Activated CD8-positive, alpha-beta memory T cell treated with anti-CD3 and anti-CD28 coated beads for 48 hours (primary cell): ENCODE measurements at regions not wholly inside any gene's neighbourhood (a gene's known extent, or its start where the extent isn't known, plus 50 kb on each side); places are given as distances from the start of the nearest gene placed in this dataset.
"Not testable (repeated sequence)": the region's sequence is repeated elsewhere in the genome, so short reads cannot be mapped to it uniquely, and the experiment has no call there.

Experiments
- DNase-seq, 3 experiments: peaks; one replicate each; pipeline ENCODE4 v3.0.0-alpha.2; 2020; ENCODE audit warnings: low read depth in 2 of 3, low spot score in 2 of 3

DNA sequence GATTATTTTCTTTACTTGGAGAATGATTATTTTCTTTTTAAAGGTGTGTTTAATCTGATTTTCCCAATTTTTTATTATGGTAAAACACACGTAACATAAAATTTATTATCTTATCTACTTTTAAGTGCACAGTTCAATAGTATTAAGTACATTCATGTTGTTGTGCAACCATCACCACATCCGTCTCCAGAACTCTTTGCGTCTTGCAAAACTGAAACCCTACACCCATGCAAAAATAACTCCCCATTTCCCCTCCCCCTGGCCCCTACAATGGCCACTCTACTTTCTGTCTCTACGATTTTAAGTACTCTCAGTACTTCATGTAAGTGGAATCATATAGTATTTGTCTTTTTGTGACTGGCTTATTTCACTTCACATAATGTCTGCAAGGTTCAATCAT, 230.7 kb downstream of the SATB1 start:
- DNase-seq, result no peak

DNA sequence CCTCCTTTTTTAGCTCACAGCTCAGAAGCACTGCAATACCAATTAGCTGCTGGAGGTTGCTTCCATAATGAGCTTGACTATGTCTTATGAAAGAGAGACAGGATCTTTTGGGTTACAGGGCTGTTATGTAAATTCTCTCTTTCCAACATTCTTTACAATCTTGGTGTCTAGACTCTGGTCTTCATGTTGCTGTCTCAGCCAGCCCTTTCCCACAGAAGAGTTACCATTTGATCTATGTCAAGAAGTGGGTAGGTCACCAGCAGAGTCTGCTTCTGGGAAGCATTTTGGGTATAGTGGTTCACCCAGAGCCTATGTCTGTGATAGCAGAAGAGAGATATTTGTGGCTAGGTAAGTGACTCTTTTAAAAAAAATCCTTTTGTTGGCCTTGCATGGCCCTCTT, 234.5 kb downstream of the SATB1 start:
- no peak for DNase-seq

DNA sequence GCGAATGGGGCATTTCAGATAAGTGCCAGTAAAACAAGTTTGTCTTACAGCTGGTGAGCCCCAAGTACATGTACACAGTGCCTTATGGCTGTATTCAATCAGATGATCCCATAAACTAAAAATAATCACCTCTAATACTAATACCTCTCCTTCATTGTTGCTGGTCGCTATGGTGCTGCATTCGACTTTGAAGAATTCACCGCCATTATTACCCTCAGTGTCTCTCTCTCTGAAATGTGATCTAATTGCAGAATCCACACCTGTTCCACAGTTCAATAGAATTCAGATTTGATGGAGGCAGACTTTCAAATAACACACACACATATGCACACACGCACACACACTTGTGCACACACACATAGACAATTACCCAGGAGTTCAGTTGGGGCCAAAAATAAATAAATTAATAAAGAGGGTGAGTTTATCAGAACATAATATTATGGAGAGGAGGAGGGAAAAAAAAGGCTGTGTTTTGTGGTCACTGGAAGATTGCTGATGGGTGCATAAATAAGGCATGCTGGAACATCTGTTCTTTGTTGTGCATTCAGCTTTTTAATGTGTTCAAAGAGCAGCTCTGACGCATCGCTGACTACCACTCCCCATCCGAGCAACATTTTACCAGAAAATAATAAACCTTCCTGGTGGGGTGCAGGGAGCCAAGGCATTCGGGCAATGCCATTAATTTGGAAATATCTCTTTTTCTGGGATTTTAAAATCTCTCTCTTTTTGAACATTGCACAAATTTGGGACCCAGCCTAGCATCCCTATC, 235.7 kb downstream of the SATB1 start:
- no peak for DNase-seq

DNA sequence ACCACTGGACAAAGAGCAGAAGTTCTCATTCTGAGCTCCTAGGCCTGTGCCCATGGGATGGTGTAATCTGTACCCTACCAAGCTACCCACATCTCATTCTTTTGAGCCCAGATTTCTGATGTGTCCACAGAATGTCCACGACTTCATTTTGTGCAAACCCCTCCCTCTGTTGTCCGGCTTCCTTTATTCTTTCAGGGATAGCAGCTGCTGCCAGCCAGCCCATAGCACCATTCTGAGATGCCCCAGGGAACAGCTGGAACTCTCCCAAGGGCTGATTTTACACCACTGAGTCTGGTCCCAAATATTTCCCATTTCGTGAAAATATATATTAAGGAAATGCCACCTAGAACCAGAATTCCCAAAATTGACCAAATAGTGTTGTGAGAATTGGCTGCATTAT, 236.6 kb downstream of the SATB1 start:
- no peak for DNase-seq

DNA sequence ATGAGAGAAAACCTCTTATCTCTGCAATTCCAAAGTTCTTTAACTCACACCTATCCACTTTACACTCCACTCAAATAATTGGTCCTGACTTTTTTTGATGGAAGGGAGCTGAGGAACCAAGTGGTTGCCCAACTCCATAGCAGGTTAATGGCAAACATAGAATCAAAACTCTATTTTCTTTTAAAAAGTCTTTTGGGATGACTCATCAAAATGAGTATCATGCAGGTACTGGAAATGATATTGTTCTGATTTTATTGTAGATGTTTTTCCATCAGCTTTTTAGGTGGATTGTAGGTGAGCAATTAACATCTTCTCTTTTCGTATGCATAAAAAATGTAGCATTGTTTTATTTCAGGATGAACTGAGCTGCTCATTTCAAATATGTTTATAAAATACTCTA, 239.5 kb downstream of the SATB1 start:
- DNase-seq, result no peak

DNA sequence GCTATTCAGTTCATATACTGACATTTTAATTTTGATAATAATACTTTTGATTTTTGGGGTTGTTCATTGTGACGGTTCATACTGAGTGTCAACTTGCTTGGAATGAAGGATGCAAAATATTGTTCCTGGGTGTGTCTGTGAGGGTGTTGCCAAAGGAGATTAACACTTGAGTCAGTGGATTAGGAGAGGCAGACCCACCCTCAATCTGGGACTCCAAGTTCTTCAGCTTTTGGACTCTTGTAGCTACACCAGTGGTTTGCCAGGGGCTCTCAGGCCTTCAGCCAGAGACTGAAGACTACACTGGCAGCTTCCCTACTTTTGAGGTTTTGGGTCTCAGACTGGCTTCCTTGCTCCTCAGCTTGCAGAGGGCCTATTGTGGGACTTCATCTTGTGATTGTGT, 242.2 kb downstream of the SATB1 start:
- not testable (repeated sequence) for DNase-seq

DNA sequence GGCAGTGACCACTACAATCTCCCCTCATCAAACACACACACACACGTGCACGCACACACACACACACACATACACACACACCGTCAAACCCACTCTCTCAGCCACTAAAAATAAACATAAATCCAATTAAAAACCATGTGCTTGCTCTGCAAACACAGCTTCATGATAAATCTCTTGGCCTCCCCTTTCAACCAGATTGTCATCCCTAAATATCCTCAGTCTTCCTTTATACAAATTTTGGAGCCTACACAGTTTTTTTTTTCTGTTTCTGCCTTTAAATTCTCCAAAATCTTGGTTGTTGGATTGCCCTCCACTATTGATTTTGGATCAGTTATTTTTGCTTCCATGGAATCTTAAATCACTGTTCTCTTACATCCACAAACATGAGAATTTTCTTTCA, 245.6 kb downstream of the SATB1 start:
- no peak for DNase-seq

DNA sequence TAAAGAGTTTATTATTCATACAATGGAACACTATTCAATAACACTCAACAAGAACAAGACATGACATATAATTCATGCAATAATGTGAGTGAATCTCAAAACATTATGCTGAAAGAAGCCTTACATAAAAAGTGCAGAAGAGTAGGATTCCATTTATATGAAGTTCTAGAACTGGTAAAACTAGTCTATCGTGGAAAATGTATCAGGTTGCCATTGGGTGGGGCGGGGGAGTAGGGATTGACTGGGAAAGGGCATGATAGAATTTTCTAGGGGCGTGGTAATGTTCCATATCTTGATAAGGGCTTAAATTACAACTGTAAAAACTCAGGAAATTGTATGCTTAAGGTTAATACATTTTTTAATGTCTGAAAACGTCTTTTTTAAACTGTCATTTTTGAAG, 247.9 kb downstream of the SATB1 start:
- no peak for DNase-seq

DNA sequence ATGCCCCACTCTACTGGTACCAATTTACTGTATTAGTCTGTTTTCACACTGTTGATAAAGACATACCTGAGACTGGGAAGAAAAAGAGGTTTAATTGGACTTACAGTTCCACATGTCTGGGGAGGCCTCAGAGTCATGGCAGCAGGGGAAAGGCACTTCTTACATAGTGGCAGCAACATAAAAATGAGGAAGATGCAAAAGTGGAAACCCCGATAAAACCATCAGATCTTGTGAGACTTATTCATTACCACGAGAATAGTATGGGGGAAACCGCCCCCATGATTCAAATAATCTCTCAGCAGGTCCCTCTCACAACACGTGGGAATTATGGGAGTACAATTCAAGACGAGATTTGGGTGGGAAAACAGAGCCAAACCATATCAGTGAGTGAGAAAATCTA, 251.2 kb downstream of the SATB1 start:
- not testable (repeated sequence) for DNase-seq

DNA sequence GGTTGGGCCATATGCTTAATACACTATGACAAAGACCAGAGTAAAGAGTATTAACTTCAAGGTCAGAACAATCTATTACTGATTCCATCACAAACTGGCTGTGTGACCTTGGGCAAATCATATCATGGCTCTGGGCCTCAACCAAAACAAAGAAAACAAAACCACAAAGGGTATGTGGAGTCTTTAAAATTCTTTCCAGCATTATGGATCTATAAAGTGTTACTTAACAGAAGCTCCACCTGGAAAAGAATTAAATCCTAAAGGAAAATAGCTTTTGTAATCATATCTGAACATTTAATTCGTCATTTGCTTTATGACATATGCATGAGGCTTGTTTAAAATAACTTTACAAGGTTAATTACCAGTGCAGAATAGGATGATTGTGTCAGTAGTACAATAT, 265.5 kb downstream of the SATB1 start:
- DNase-seq, result no peak

DNA sequence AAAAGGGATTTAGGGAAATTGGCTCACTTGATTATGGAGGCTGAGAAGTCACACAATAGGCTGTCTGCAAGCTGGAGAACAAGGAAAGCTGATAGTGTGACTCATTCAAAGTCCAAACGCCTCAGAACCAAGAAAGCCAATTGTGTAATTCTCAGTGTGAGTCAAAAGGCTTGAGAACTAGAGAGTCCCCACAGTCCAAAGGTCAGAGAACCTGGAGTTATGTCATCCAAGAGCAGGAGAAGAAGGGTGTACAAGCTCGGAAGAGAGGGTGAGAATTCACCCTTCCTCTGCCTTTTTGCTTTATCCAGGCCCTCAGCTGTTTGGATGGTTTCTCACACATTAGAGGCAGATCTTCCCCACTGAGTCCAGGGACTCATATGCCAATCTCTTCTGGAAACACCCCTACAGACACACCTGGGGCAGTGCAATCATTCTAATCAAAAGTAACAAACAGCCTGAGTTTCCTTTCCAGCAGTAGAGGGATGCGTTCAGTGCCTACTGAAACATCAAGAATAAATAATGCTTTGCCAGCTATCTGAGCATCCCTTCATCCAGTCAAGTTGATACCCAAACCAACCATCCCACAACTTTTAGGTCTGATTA, 271.5 kb downstream of the SATB1 start:
- no peak for DNase-seq

DNA sequence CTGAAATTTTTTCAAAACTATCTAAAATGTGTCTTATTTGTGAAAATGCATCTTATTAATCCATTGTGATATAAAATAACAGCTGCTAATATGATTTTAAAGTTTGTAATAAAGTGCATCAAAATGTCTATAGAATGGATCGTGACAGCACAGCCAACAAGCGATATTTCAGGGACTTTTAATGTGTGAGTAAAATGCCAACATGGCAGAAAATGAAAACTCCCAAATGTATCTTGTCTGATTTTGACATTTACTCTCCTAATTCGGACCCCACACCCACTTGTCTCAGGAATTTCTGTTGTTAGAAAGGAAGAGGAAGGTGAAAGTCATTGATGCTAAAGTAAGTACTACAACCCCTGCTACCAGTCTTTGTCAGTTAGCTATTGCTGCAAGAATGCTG, 273.9 kb downstream of the SATB1 start:
- no peak for DNase-seq

DNA sequence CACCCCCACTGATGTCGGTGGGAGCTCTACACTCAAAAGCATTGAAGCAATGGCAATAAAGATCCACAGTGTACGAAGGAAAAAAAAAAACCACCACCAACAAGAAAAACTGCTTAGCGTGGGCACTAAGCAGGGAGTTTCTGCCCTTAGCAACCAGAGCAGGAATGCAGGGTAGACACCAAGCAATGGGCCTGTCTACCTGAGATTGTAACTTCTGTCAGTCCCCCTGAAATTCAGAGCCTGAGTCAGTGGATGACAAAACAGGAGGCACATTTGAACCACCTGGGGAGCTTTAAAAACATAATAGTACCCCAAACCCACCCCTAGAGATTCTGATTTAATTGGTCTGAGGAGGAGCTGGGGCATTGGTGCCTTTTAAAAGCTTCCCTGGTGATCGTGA, 275.2 kb downstream of the SATB1 start:
- no peak for DNase-seq

DNA sequence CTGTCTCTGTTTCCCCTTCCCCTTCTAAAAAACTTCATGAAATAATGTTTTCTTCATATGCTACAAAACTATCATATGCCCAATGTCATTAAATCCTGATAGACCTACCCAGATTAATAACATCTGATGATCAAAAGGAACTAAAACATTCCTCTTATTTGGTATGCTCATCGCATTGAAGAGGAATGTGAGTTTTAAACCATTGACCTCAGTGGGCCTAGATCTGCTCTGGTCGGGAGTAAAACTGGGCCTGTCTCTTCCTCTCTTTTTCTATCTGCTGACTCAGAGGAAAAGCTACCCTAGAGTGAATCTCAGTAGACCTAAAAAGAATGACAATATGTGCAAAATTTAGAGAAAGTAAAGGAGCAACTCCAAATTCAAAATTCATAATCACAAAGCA, 275.8 kb downstream of the SATB1 start:
- no peak for DNase-seq

DNA sequence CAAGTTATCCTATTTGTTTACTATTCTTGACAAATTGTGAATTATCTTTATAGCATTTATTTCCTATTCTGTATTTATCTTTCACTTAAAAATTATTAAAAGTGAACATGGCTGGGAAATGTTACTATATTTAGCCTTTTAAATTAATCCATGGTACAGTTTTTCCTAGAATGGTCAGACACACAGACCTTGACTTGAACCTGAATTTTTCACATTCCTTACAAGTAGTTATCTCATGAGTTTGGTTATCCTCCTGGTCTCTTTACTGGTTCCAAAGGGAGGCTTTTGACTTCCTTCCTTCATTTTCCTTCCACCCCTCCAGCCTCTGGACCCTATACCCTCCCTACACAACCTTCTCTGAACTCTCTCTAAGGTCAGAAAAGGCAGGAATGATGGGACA, 280.6 kb downstream of the SATB1 start:
- DNase-seq, result no peak

DNA sequence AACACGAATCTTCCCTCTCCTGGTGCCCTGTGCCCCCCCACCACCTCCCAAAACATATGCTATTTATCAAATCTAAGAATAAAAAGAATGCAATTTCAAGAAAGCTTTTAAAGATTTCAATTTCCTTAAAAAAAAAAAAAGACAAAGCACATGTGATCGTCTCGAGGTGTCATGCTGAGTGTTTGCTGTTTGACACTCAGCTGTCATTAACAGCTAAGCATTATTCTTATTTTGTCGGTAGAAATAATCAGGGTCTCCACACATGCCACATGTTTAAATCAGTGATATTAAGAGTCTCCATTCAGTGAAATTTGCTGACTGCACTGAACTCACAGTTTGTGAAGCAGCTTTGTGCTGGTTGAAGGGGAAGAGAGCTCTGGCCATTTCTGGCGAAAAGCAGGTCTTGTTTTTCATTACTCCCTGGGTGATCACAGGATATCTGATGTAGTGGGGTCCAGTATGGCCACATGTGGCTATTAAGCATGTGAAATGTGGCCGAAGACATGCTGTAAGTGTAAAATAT, 281.8 kb downstream of the SATB1 start:
- DNase-seq, result no peak

DNA sequence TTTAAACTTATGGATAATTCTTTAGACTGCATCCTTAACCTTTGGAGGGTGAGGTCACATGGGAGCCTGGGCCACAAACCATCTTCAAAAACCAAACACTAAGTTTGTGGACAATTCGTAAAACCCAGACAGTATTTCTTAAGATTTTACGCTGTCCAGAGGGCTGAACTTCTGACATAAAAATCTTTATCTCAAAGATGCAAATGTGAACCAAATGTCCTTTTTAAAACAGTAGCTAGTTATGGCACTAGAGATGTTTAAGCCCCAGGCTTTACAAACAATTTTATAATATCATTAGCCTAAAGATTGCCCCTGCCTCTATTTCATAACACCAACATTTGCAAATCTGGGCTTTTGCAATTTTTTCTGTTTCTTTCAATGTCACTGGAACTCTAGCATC, 287.2 kb downstream of the SATB1 start:
- DNase-seq, result no peak

DNA sequence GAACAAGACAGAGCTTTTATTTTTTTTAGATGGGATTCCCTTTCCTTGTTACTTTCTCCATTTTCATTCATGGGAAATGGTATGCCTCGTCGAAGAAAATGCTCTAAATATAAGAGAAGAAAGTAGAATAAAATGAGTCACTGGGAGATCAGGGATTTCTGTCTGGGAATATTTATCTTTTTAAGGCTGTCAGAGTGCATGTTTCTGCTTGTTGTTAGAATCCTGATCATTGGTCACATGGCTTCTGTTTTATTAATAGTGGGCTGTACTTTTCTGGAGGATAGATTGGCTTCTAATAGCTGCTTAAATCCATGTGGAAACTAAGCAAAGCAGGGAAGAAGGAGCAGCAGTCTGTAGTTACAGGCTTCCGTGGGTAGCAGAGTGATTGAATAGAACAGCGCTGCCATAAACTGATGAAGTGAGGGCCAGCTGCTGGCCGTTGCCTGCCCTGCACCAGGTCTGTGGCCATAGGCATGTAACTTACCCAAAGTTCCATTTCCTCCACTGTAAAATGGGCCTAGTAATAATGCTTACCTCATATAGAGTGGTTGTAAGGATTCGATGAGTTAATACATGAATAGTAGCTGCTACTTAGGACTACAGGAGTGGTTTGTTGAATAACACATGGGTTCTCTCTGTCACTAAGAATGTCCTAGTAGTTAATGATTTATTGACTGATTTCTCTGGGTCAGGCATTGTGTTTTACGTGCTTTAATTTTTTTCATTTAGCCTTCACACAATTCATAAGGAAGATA, 289.9 kb downstream of the SATB1 start:
- DNase-seq, result no peak

DNA sequence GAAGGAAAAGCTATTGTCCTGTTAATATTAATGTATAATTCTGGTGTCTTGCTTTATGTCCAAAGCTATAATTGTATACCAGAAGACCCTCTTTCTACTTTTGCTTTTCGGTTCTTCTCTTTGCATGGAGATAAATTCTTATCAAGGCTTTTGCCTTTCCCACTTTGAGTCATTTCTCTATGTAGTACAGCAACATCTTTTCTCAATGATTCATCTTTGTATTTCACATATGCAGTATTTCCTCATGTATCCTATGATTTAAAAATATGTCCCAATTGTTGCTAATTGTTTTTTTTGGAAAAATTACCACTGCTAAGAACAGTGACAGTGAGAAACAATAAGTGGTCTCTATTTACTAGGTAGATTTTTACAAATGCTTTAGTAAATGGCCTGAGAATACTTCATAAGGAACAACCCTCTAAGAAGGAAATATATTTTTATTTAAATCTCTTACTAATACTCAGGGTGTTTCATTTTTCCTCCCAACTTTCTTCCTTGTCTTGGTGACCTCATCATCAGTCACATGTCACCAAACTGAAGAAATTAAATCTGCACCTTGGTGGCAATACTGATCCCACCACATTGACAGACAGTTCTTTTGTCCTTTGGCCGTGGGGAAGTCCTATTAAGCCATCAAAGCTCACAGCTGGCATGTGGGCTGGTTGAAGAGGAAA, 290.6 kb downstream of the SATB1 start:
- DNase-seq, result no peak

DNA sequence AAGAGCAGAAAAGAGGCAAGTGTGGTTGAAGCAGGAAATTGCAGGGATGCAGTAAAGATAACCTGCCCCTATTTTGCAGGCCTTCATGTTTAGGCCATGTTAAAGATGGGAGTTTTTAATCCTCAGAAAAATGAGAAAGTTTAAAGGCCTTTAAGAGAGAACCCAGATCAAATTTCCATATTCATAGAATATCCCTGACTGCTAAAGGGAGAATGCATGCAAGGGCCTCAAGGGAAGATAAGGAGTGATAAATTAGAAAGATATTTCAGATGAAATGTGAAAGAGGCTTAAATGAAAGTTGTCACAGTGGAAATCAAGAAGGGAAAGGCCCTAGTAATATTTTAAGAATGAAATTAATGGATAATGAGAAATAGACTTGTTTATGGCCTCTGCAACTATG, 292.1 kb downstream of the SATB1 start:
- DNase-seq, result no peak

DNA sequence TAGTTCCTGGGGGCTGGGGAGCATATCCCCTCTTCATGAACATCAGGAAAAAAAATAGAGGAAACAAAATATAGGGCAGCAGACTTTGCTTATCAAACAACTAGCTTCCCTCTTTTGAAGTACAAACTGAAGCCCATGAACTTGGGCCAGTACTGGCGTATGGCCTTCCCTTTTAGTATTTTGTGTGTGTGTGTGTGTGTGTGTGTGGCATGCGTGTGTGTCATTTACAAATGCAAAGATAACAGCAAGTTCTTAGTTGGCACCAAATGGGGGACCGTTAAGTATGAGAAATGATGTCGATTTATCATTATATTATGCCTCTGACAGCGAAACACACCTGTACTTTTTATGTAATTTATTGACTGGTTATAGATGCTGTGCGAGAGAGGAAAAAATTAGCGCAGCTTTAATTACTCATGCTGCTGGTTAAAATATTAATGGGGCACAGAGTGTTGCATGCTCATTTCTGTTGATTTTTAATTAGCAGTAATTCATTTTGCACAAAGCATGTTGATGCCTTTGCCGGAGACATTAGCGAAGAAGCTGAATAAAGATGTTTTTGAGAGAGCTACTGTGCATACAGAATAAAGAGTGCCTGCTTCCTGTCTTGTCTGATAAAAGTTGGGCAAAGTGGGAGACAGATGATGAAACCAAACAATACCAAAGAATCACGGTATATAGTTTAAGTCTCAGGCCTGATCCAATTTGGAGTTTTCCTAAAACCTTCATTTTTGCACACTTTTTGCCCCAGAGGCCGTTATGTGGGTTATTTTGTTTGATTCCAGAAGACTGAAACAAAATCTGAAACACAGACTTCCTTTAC, 297.1 kb downstream of the SATB1 start:
- no peak for DNase-seq
